ENCODE measurements at regions not wholly inside any gene's neighbourhood (a gene's known extent, or its start where the extent isn't known, plus 50 kb on each side); places are given as distances from the start of the nearest gene placed in this dataset.
A peak's percentile ranks its signal among the peaks of the same experiment; 100 is the strongest.

DNA sequence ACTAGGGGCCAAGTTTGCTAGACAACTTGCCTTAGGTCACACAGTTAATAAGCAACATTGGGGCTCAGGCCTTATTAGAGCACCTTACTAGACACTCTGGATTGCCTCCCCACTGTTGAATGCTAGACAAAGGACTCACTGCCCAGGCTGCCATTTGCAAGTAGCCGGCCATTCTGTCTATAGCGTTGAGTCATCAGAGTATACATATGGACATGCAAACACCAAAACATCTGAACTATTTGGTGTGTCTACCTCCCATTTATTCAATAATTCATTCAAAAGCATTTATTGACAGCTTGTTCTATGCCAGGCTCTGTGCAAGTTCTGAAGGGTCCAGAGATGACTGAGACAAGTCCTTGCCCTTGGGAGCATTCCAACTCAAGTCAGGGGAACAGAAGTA, 181.4 kb upstream of the DPT start:
- no peak overlapping the region for H3K4me3 ChIP-seq
- no peak overlapping the region for H3K27ac ChIP-seq

DNA sequence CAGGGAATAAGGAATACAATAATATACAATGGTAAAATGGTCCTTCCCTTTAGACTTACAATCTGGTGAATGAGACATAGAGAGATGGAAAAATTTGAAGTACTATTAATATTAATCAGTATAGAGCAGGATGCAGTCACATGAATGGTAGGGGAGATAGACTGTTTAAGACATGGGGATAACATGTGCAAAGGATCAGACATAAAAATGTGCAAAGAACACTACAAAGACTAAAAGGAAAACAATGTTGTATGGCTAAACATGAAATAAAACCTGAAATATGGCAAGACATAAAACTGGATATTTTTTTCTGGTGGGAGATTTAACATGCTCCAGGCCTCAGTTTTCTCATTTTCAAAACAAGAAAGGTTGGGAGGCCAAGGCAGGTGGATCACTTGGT, 182.4 kb upstream of the DPT start:
- Histone ChIP-seq H3K27ac (no peak overlapping the region), H3K4me3 (no peak overlapping the region)

DNA sequence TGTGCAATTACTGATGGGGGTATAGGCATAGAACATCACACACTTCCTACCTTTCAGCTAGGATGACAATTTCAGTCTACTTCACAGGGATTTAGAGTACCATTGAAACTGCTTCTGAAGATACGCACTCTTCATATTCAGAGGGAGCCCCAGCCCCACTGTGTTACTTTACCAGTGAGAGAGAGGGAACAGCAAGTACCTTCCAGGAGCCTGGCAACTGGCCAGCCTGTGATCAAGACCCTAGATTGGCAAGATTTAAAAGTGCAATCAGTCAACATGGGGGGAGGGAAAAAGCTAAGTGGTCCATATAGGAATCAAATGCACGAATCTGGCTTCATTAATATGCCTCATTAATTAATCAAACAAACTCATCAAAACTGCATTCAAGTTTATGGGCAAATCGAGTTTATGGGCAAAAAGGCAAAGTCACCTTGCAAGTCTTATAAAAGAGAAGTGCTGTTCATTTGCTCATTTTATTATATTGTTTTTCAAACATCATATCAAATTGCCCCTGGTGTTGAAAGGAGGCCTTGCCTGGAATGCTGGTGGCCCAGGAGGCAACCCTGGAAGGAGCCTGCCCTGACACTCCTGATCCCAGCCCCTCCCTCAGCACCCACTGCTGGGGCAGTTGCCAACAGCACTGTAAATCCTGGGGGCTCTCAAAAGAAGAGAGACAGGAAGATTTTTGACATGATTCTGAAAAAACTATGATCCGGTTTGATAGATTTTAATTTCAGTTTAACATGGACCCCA, 184.9 kb upstream of the DPT start:
- Histone ChIP-seq H3K27ac (no peak overlapping the region), H3K4me3 (no peak overlapping the region)

DNA sequence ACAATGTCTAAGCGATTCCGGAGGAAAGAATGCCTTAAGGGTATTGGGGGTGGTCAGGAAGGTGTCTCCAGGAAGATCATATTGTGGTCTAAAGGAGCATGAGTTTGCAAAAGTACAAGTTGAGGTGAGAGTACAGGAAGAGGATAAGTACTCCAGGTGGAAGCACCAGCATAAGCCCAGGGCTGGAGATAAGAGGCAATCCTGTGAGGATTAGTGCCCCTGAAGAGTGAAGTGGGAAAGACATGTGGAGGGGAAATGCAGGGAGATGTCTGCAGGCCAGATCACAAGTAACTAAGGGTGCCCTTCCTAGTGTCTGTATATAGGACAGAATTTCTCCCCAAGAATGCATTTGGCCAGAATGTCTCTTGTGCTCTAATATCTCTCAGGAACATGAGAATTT, 188.3 kb upstream of the DPT start:
- Histone ChIP-seq H3K27ac (no peak overlapping the region), H3K4me3 (no peak overlapping the region)

DNA sequence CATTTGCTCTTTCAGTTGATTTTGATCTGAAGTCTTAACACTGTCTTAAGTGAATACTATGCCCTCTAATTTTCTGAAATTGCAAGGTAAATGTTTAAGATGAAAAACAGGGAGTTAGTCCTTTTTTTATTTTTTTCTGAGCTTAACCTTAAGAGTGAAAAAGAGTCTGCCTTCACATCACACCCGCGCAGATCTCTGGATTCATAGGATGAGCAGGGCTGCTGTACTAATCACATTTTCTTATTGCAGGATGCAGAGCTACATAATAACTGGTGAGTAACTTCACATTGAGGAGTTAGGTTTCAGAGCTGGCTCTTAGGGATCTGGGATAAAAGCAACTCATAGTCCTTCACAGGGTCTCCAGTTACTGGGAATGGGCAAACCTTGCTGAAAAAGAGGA, 188.7 kb upstream of the ATP1B1 start:
- H3K27ac ChIP-seq = no peak overlapping the region
- no peak overlapping the region for H3K4me3 ChIP-seq

DNA sequence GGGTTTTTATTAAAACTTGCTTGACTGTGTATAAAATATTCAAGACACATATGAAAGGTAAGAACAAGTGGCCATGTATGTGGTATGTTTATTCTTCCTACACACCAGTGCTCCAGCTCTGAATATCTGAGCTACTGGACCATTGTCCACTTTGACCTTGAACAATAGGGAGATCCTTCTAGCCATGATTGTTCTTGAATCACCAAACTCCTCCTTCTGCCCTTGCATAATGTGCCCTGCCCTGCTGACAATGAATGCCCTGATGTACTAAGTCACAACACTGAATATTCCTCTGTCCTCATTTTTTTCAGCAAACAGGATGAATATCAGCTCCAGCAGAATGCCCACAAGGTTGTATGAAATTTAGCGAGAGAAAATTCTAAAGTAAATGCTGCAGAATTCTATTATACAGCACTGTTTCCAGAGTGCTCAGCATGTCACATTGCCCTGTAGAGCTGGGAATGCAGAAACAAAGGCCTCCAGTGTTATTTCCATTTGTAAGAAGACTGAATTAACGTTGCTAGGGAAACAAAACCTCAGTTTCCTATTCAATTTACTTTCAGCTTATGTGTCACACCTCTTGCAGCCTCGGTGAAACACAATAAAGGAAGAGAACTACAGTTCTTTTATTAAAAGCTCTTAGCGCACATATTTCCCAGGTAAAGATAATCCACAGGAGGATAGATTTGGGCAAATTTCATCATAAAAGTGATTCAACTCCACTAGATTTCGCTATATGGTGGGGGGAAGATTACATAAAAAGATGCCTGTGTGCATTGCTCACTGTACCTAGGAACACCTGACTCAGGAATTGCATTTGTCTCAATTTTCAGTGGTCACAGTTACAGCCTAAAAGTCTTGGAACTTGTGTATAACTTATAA, 187.4 kb upstream of the ATP1B1 start:
- no peak overlapping the region for H3K27ac ChIP-seq
- no peak overlapping the region for H3K4me3 ChIP-seq

DNA sequence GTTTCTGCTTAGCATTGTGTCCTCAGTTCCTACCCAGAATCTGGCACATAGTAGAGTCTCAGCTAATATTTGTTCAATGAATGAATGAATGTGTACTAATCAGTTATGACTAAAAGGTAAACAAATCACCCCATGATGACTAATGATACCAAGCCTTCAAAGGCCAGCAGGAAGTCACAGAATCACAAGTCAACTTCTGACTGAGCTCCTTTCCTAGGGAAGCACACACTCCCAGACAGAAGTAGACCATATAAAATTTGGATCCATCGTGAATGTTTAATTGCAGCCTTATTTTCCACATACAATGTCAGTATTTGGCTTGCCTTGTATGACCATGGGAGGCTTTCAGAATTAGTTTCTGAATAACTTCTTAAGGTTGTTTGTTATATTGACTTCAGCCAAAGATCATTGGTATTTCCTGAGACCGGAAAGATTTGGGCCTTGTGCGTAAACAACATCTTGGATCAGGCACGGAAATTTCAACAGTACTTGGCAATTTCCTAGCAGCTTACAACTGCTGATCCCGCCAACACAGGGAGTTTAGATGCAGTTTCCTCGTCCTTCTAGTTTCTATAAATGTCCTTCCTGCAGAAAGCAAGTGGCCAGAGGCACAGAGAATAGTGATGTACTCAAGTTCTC, 185.9 kb upstream of the ATP1B1 start:
- Histone ChIP-seq H3K4me3 (no peak overlapping the region), H3K27ac (peak overlapping the region in 3 of 21 experiments; percentile 22 to 56 (median 27))

DNA sequence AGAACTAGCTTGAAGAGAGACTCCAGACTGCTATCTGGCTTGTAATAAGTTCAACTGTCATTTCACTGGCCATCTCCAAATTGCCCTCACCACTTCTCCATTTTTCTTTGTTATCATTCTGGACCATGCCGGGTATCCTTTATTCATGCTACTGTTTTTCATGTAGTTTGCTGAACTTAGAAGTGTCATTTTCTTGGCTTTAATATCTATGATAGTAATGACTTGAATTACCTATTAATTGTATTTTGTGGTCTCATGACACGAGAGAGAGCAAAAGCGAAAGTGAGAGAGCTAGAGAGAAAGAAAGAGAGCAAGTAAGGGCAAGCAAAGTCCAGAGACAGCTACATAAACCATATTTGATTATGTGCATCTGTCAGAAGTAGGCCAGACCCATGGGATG, 184.9 kb upstream of the ATP1B1 start:
- H3K27ac ChIP-seq = peak overlapping the region in 3 of 21 experiments; percentile 8 to 53 (median 18)
- H3K4me3 ChIP-seq = no peak overlapping the region

DNA sequence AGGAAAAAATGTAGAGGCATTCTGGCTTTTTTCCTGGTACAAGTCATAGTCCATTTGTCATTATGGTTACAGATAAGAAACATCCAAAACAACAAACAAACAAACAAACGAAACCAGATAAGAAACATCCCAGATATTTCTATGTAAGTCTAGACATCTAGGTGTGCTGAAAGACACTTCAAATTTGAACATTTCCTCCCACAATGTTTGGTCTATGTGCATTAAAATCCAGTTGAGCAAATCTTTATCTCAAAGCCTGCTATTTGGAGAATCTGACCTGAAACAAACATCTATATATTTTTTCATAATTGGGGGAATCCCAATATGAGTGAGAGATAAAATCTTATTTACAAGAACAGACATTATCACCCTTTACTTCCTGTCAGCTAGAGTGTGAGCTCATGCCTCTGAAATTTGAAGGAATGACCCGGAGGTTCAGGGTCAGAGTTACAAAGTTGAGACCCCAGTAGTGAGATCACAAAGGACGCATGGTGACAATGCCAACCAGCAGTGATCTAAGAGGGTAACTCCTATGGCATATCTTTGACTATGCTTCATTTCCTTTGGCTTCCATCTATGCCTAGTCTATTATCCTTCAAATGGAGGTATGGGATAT, 182.9 kb upstream of the ATP1B1 start:
- no peak overlapping the region for H3K27ac ChIP-seq

DNA sequence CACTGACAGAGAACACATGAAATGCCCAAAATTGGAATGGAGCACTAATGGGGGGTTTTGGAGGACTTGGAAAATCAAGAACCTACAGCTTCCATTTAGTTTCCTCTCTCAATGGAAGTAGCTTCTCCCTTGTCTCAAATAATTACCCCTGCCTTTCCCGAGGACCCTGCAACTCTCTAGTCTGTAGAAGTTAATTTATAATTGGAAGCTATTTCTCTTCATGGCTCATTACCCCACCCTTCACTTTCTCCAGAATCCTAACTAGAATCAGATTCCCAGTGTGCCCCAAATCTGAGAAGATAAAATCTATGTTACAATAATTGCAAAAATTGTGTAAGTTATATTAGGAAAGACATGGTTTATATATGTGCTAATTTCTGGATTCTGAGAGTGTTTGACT, 181.5 kb upstream of the ATP1B1 start:
- H3K4me3 ChIP-seq = no peak overlapping the region
- H3K27ac ChIP-seq = no peak overlapping the region

More for the DNA sequence above, 182.9 kb upstream of the ATP1B1 start:
- no peak overlapping the region for H3K4me3 ChIP-seq

DNA sequence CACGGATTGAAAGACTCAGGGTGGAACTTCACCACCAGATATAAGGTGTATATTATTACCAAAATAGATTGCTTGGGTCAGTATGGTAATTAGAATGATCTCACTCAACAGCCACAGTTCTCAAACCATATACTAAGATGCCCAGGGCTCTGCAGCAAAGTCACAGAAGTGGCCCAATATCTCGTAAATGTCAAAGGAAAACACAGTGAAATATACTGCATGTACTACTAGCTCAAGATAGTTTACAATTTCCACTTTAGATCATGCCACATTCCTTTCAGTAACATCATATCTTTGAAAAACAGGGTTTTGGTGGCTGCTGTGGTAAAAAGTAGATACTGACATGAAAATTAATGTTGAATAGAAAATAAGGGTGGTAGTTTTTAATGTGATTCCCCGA, 180.3 kb upstream of the ATP1B1 start:
- H3K4me3 ChIP-seq = no peak overlapping the region
- no peak overlapping the region for H3K27ac ChIP-seq

DNA sequence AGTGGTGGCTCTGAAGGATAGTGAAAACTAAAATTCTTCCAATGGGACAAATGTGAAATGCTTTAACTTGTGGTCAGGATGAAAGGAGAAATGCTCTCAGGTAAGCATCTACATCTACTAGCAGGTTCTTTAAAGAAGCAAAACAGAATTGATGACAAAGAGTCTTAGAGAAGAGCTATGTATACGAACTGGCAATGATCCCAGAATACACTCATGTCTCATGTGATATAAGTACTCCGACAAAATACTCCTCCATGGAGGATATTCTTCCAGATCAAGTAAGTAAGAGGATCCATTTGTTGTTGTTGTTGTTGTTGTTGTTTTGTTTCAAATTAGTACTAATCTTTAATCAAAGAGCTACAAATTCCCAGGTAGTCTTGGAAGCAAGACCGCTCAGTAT, 174.0 kb upstream of the ATP1B1 start:
- Histone ChIP-seq H3K4me3 (no peak overlapping the region), H3K27ac (no peak overlapping the region)

DNA sequence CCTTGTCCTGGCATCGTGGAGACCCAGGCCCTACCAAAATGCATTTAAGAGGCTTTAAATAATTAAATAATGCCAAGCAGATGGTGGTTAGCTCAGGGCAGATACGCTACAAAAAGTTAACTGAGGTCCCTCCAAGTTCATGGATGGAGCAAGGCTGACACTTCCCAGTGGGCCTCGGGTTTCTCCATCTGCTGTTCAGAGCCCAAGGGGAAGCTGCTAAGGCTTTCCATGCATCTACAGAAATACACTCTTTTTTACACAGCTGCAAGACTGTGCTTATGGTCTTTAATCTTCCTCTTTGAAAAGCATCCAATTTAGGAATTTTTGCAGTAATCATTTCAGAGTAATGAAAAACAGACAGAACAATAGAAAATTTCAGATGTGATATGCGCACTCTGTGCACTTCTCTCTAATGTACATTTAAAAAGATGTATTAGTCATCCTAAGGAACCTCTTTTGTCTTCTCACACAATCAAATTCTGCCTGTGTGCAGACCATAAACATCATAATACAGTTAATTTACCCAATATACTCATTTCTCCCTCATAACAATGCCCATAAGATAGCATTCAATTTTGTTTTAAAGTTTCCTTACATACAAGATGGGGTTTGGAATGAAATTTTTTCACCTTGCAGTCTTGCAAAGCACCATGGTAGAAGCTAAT, 173.2 kb upstream of the ATP1B1 start:
- H3K4me3 ChIP-seq = no peak overlapping the region
- no peak overlapping the region for H3K27ac ChIP-seq

DNA sequence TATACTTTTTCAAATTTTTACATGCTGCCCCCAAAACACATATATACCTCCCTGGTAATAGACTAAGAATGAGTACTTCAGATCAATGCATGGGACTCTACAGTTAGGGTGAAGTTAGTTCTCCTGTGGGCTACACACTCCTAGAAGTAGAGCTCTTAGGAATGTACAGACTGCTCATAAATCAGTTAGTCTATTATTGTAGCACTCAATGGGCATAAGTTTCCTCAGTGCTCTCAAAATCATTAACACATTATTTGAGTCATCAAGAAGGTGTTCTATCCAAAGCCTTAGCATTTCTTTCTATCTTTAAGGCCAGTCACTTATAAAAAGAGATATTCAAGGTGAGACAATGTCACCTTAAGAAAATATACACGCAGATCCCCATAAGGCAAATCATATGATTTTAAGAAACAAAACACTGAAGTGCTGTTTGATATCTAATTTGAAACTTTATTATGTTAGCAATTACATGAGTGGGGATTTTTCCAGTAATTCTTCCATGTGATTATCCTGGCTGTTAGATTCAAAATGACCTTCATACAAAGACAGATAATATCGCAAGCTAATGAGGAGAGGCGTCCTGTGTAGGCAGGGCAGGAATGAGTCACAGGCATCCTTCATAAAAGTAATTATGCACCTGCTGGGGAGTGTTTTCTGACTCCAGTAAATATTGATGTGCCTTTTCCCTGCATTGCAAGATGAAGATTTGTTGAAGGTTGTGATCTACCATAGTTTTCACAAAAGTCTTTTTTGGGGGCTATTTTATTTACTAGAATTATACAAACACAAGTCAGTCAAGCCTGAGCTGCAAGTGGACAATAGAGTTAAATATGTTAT, 167.2 kb upstream of the ATP1B1 start:
- no peak overlapping the region for H3K27ac ChIP-seq
- no peak overlapping the region for H3K4me3 ChIP-seq

DNA sequence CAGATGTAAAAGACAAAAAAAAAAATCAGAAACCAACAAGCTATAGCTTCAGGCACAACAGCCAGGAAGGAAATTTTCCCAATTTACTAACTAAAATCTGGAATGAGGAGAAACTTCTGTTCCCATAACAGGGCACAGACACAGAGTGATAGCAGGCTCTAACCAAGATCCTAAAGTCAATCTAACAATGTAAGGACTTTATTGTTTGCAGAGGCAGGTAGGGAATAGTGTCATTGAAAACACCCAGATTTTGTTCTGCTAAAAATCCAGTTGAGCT, 166.6 kb upstream of the ATP1B1 start:
- Histone ChIP-seq H3K4me3 (no peak overlapping the region), H3K27ac (no peak overlapping the region)

DNA sequence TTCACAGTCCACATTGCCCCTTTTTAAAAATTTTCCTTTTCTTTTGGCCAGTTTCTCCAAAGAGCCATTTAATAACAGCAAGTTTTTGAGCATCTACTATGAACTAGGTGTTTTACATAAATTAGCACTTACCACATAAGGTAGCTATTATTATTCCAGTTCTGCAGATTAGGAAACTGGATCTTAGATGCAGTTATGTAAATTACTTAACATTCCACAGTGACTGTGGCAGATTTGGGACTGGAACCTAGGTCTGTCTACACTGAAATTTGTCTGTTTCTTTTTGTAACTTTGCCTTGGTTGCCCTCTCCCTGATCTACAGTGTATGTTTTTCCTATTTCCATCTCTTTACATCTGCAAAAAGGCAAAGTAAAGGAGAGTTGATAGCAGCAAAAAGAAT, 164.8 kb upstream of the ATP1B1 start:
- Histone ChIP-seq H3K4me3 (no peak overlapping the region), H3K27ac (no peak overlapping the region)

DNA sequence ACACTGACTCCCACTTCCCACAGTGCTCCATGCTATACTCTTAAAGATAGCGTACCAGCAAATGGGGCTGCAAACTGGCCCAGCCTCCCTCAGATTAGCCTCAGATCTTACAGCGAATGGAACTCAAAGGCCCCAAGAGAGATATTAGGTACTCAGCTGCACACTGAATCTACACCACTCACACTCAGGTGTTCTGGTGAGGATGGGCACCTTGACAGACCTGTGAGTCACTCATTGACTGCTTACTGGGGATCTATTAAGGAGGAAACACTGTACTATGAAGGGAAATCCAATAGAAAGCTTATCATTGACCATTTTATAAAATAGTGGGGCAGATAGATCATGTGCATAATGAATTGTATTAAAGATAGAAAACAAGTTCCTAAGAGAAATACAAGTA, 164.3 kb upstream of the ATP1B1 start:
- H3K4me3 ChIP-seq = no peak overlapping the region
- H3K27ac ChIP-seq = no peak overlapping the region

DNA sequence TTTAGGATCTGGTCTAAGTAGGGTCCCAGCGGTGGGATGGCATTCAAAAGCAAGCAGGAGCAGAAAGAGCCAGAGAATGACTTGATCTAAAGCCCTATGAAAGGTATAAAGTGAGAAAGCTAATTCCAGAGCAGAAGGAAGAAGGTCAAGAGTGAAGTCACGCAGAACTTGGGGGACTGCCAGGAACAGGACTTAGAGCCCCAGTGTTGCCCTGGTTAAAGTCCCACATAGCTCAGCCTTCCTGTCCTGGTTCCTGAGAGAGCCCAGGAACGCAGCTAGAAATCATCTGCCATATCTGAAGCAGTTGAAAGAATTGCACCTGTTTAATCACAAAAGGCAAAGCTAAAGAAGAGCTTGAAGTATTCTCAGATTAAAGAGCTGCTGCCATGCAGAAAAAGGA, 160.6 kb upstream of the ATP1B1 start:
- no peak overlapping the region for H3K27ac ChIP-seq

DNA sequence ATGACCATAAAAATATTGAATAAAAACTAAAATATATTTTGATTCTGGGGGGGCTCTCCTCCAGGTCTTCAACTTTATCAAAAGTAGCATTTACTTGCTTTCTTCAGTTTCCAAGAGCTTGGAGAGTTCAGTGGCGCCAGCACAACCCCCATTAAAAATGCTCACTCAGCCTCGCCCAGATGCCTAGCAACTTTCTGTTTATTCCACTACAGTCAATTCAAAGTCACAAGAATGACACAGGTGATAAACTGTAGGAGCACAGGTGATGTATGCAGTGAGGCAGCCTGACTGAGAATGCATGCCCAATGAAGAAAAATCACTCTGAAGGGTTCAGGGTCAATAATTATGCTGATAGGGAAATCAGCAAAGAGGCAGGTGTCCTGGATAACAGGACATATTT, 159.4 kb upstream of the ATP1B1 start:
- Histone ChIP-seq H3K4me3 (no peak overlapping the region), H3K27ac (no peak overlapping the region)

More for the DNA sequence above, 160.6 kb upstream of the ATP1B1 start:
- no peak overlapping the region for H3K4me3 ChIP-seq
